MM.1S (cell line): ENCODE measurements at regions not wholly inside any gene's neighbourhood (a gene's known extent, or its start where the extent isn't known, plus 50 kb on each side); places are given as distances from the start of the nearest gene placed in this dataset.

Experiments used
- DNase-seq: peaks from one replicate; pipeline ENCODE4 v3.0.0-alpha.2; 2015
- H2AFZ ChIP-seq: fragments of 300-600 bp; sonication (generic); 2 replicates; pipeline ENCODE4 v1.6.0; 2016; ENCODE audit warnings: antibody characterized with exemption, low read length
- H3F3A ChIP-seq: fragments of 300-600 bp; sonication (generic); 2 replicates; pipeline ENCODE4 v1.6.1; 2016; ENCODE audit warnings: mild to moderate bottlenecking, antibody characterized with exemption, low read length, moderate library complexity, mixed read lengths; ENCODE audit not compliant: insufficient read depth
- H3K27ac ChIP-seq: fragments of 300-600 bp; sonication (generic); 2 replicates; pipeline ENCODE4 v1.5.1; 2016; ENCODE audit warnings: mild to moderate bottlenecking, low read length
- H3K27me3 ChIP-seq: fragments of 300-600 bp; sonication (generic); replicated peaks from 2 replicates; pipeline ENCODE4 v1.6.0; 2016; ENCODE audit warnings: low read length; ENCODE audit not compliant: insufficient read depth
- H3K36me3 ChIP-seq: fragments of 300-600 bp; sonication (generic); replicated peaks from 2 replicates; pipeline ENCODE4 v1.6.1; 2016; ENCODE audit warnings: mild to moderate bottlenecking, low read length, mixed read lengths; ENCODE audit not compliant: insufficient read depth
- H3K4me1 ChIP-seq: fragments of 300-600 bp; sonication (generic); 2 replicates; pipeline ENCODE4 v1.6.1; 2016; ENCODE audit warnings: low read length, mixed read lengths
- H3K4me2 ChIP-seq: fragments of 300-600 bp; sonication (generic); 2 replicates; pipeline ENCODE4 v1.6.0; 2016; ENCODE audit warnings: low read depth, low read length
- H3K4me3 ChIP-seq: fragments of 300-600 bp; sonication (generic); 2 replicates; pipeline ENCODE4 v1.5.1; 2016; ENCODE audit warnings: low read length, mixed read lengths
- H3K79me2 ChIP-seq: fragments of 300-600 bp; sonication (generic); 2 replicates; pipeline ENCODE4 v1.6.1; 2016; ENCODE audit warnings: mixed run types, low read length, mixed read lengths
- H3K9ac ChIP-seq: fragments of 300-600 bp; sonication (generic); 2 replicates; pipeline ENCODE4 v1.6.1; 2016; ENCODE audit warnings: low read length, mixed read lengths
- H3K9me2 ChIP-seq: fragments of 300-600 bp; sonication (generic); replicated peaks from 2 replicates; pipeline ENCODE4 v1.6.1; 2016; ENCODE audit warnings: mild to moderate bottlenecking, low read length, mixed read lengths; ENCODE audit not compliant: insufficient read depth
- H3K9me3 ChIP-seq: fragments of 300-600 bp; sonication (generic); replicated peaks from 2 replicates; pipeline ENCODE4 v1.6.1; 2016; ENCODE audit warnings: mild to moderate bottlenecking, low read length, mixed read lengths; ENCODE audit not compliant: insufficient read depth
- H4K20me1 ChIP-seq: fragments of 300-600 bp; sonication (generic); 2 replicates; pipeline ENCODE4 v1.6.1; 2016; ENCODE audit warnings: mild to moderate bottlenecking, low read length, moderate library complexity, mixed read lengths; ENCODE audit not compliant: insufficient read depth
- CTCF ChIP-seq: fragments of 300-600 bp; sonication (generic); IDR thresholded peaks from 2 replicates; pipeline ENCODE4 v1.5.1; 2016; ENCODE audit warnings: antibody characterized with exemption, low read length, mixed read lengths
- EZH2 ChIP-seq: fragments of 300-600 bp; sonication (generic); optimal IDR thresholded peaks from 2 replicates; pipeline ENCODE3; 2017; ENCODE audit warnings: low read depth, mild to moderate bottlenecking, antibody characterized with exemption, low read length, mixed read lengths
- EZH2phosphoT487 ChIP-seq: fragments of 300-600 bp; sonication (generic); IDR thresholded peaks from 2 replicates; pipeline ENCODE4 v1.6.1; 2018; ENCODE audit warnings: antibody characterized with exemption, low read length

GRCh38 chr2:154995361-154995760, 296.9 kb downstream of the KCNJ3 start:
- H3K9me2 ChIP-seq = no peaks in the 10 kb centered on the region
- no peak for DNase-seq
- H3K4me1 ChIP-seq = no peaks in the 10 kb centered on the region
- H3K9me3 ChIP-seq = no peaks in the 10 kb centered on the region
- no peaks in the 10 kb centered on the region for H3F3A ChIP-seq
- H3K36me3 ChIP-seq = no peaks in the 10 kb centered on the region
- H3K4me3 ChIP-seq = no peak overlapping the region
- no peaks in the 10 kb centered on the region for H4K20me1 ChIP-seq
- no peaks in the 10 kb centered on the region for H3K79me2 ChIP-seq
- TF ChIP-seq CTCF = no peak
- no peak for TF ChIP-seq EZH2phosphoT487
- TF ChIP-seq EZH2 = no peak
- no peak overlapping the region for H3K9ac ChIP-seq
- no peak overlapping the region for H3K4me2 ChIP-seq
- no peaks in the 10 kb centered on the region for H3K27me3 ChIP-seq
- no peak overlapping the region for H2AFZ ChIP-seq
- H3K27ac ChIP-seq = no peak overlapping the region

GRCh38 chr2:154992826-154993225, 294.3 kb downstream of the KCNJ3 start:
- H2AFZ ChIP-seq = no peak overlapping the region

GRCh38 chr2:154978710-154979109, 280.2 kb downstream of the KCNJ3 start:
- H3K4me3 ChIP-seq = no peak overlapping the region
- H2AFZ ChIP-seq = no peak overlapping the region
- no peak overlapping the region for H3K4me2 ChIP-seq
- no peaks in the 10 kb centered on the region for H3K27me3 ChIP-seq
- no peaks in the 10 kb centered on the region for H3K9me3 ChIP-seq
- 0 out of 2 replicates have a peak, but pooled peaks cover 4% of the 10 kb centered on the region for H3K4me1 ChIP-seq
- H3F3A ChIP-seq = no peaks in the 10 kb centered on the region
- no peak overlapping the region for H3K27ac ChIP-seq
- H4K20me1 ChIP-seq = no peaks in the 10 kb centered on the region
- no peaks in the 10 kb centered on the region for H3K79me2 ChIP-seq
- no peak for DNase-seq
- H3K36me3 ChIP-seq = no peaks in the 10 kb centered on the region
- no peaks in the 10 kb centered on the region for H3K9me2 ChIP-seq
- TF ChIP-seq EZH2phosphoT487 = no peak
- TF ChIP-seq EZH2 = no peak
- no peak for TF ChIP-seq CTCF
- H3K9ac ChIP-seq = no peak overlapping the region

More at GRCh38 chr2:154992826-154993225, 294.3 kb downstream of the KCNJ3 start:
- DNase-seq = no peak
- Histone ChIP-seq H3K9ac (no peak overlapping the region), H3K9me3 (no peaks in the 10 kb centered on the region), H3K4me1 (no peaks in the 10 kb centered on the region), H3F3A (no peaks in the 10 kb centered on the region), H3K36me3 (no peaks in the 10 kb centered on the region), H3K79me2 (no peaks in the 10 kb centered on the region), H4K20me1 (no peaks in the 10 kb centered on the region), H3K27me3 (no peaks in the 10 kb centered on the region), H3K27ac (no peak overlapping the region), H3K9me2 (no peaks in the 10 kb centered on the region), H3K4me3 (no peak overlapping the region), H3K4me2 (no peak overlapping the region)
- TF ChIP-seq EZH2 (no peak), CTCF (no peak), EZH2phosphoT487 (no peak)

- TF ChIP-seq EZH2phosphoT487 = no peak
- no peak for TF ChIP-seq EZH2
- TF ChIP-seq CTCF = no peak
- H3K4me1 ChIP-seq = 0 out of 2 replicates have a peak, but pooled peaks cover 4% of the 10 kb centered on the region
- no peak overlapping the region for H3K9ac ChIP-seq
- H3K4me3 ChIP-seq = no peak overlapping the region
- H2AFZ ChIP-seq = no peak overlapping the region
- no peaks in the 10 kb centered on the region for H3K27me3 ChIP-seq
- H3K9me2 ChIP-seq = no peaks in the 10 kb centered on the region
- H3F3A ChIP-seq = no peaks in the 10 kb centered on the region
- no peak for DNase-seq
- H3K36me3 ChIP-seq = no peaks in the 10 kb centered on the region
- no peak overlapping the region for H3K27ac ChIP-seq
- no peaks in the 10 kb centered on the region for H3K9me3 ChIP-seq
- no peaks in the 10 kb centered on the region for H4K20me1 ChIP-seq
- H3K4me2 ChIP-seq = no peak overlapping the region
- H3K79me2 ChIP-seq = no peaks in the 10 kb centered on the region
Observed at GRCh38 chr2:154978244-154978643, 279.7 kb downstream of the KCNJ3 start.
